ENCODE measurements at regions not wholly inside any gene's neighbourhood (a gene's known extent, or its start where the extent isn't known, plus 50 kb on each side); places are given as distances from the start of the nearest gene placed in this dataset.

DNA sequence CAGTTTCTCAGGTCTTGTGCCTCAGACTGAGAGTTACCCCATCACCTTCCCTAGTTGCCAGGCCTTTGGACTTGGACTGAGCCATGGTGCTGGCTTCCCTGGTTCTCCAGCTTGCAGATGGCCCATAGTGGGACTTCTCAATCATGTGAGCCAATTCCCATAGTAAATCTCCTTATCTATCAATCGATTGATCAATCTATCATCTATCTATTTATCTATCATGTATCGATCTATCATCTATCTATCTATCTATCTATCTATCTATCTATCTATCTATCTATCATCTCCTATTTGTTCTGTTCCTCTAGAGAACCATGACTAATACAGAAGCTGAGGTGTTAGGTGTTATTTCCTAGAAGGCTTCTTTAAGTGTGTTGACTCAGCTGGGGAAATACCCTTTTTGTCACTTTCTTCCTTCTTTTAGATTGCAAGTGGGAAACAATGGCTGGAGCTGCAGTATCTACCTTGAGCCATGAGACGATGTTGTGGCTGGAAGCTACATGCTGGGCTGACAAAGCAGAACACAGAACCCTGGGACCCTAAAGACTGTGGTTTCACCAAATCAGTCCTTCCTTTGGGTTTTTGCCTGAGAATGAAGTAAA lies 234.7 kb upstream of the GLI3 start:
- Histone ChIP-seq H3K36me3 (no peaks in the 10 kb centered on the region), H3K27me3 (no peaks in the 10 kb centered on the region), H3K27ac (no peak overlapping the region), H3K4me1 (no peaks in the 10 kb centered on the region), H3K4me3 (no peak overlapping the region), H3K9me3 (no peaks in the 10 kb centered on the region)
- TF ChIP-seq, protein P1, sequence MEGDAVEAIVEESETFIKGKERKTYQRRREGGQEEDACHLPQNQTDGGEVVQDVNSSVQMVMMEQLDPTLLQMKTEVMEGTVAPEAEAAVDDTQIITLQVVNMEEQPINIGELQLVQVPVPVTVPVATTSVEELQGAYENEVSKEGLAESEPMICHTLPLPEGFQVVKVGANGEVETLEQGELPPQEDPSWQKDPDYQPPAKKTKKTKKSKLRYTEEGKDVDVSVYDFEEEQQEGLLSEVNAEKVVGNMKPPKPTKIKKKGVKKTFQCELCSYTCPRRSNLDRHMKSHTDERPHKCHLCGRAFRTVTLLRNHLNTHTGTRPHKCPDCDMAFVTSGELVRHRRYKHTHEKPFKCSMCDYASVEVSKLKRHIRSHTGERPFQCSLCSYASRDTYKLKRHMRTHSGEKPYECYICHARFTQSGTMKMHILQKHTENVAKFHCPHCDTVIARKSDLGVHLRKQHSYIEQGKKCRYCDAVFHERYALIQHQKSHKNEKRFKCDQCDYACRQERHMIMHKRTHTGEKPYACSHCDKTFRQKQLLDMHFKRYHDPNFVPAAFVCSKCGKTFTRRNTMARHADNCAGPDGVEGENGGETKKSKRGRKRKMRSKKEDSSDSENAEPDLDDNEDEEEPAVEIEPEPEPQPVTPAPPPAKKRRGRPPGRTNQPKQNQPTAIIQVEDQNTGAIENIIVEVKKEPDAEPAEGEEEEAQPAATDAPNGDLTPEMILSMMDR (IDR thresholded peaks at IDR 0.05) = no peak
- TF ChIP-seq POLR2AphosphoS5 (IDR thresholded peaks at IDR 0.05) (no peak), POLR2A (IDR thresholded peaks at IDR 0.05) (no peak), EP300 (IDR thresholded peaks at IDR 0.05) (no peak)
- WGBS, 2 donors (ENCODE audit: low coverage in 1 of 2) = 98 to 100% methylated on average over 2 to 3 of the region's 3 CpGs
- ATAC-seq = no peak

DNA sequence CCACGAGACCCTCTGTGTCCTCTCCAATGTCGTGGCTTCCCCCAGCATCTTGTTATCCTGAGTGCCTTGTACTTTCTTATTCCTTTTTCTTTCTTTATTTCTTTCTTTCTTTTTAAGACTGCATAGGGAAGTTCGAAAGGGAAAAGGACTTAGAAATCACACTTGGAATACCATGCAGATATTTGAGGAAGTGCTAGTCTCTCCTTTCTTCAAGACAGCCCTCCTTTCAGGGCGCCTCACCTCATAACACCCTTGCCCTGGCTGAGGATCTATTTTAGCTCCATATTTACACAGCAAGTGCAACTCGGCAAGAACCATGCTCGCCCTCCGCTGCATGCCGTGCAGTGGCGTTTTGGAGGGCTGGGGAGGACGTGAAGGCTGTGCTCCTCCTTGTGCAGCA lies 232.3 kb upstream of the GLI3 start:
- no peaks in the 10 kb centered on the region for H3K36me3 ChIP-seq
- H3K4me3 ChIP-seq = no peak overlapping the region
- H3K4me1 ChIP-seq = no peaks in the 10 kb centered on the region
- no peak for ATAC-seq
- H3K27ac ChIP-seq = no peak overlapping the region
- no peaks in the 10 kb centered on the region for H3K27me3 ChIP-seq
- 84 to 90% methylated on average over 2 to 9 of the region's 10 CpGs for WGBS, 2 donors (ENCODE audit: low coverage in 1 of 2)
- no peaks in the 10 kb centered on the region for H3K9me3 ChIP-seq
- TF ChIP-seq, protein P1 (IDR thresholded peaks at IDR 0.05) = no peak
- TF ChIP-seq POLR2A (IDR thresholded peaks at IDR 0.05) = no peak
- TF ChIP-seq POLR2AphosphoS5 (IDR thresholded peaks at IDR 0.05) = no peak
- no peak for TF ChIP-seq EP300 (IDR thresholded peaks at IDR 0.05)

DNA sequence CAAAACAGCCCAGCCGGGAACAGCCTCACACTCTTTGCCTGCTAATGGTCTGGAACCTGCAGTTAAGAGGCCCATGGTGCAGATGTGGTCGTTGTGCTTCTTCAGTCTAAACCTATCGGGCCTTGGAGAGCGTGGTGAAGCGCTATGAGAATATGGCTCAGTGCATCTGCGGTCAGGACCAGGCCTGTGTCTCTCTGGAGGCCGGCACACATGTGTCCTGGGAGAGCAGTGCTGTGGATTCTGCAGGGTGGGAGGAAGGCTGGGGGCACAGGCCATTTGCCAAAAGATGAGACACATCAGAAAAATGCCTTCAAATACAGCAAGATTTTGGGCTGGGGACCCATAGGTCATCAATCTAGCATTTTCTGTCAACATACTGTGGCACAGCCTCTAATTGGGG lies 231.5 kb upstream of the GLI3 start:
- no peak for ATAC-seq
- Histone ChIP-seq H3K36me3 (no peaks in the 10 kb centered on the region), H3K27ac (no peak overlapping the region), H3K4me3 (no peak overlapping the region), H3K4me1 (no peaks in the 10 kb centered on the region), H3K27me3 (no peaks in the 10 kb centered on the region), H3K9me3 (no peaks in the 10 kb centered on the region)
- TF ChIP-seq EP300 (IDR thresholded peaks at IDR 0.05) (no peak), POLR2A (IDR thresholded peaks at IDR 0.05) (no peak)
- TF ChIP-seq, protein P1 (IDR thresholded peaks at IDR 0.05) = no peak
- WGBS, 2 donors (ENCODE audit: low coverage in 1 of 2) = 70% methylated on average over 2 of the region's 7 CpGs; no CpG with 5 or more reads in 1 of the 2 donors

DNA sequence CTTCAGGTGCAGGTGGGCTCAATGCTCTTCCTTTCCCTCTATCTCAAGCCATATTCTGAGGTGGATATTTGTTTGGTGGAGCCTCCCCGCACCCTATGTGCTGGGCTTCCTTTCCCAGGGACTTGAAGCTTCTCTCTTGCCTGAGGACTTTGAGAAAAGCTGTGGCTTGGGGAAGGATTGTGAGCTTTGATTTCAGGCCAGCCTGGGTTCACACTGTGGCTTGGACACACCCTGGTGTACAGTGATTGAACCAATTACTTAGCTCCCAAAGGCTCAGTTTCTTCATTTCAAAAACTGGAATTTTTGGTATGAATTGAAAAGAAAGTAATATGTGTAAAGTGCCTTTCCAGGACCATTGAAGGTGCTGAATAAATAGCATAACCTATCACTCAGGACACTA lies 224.5 kb upstream of the GLI3 start:
- ATAC-seq = no peak
- no peak for TF ChIP-seq EP300 (IDR thresholded peaks at IDR 0.05)
- no peak for TF ChIP-seq POLR2AphosphoS5 (IDR thresholded peaks at IDR 0.05)
- TF ChIP-seq POLR2A (IDR thresholded peaks at IDR 0.05) = no peak
- TF ChIP-seq, protein P1 (IDR thresholded peaks at IDR 0.05) = no peak
- Histone ChIP-seq H3K27me3 (no peaks in the 10 kb centered on the region), H3K9me3 (no peaks in the 10 kb centered on the region), H3K27ac (no peak overlapping the region), H3K36me3 (no peaks in the 10 kb centered on the region), H3K4me1 (no peaks in the 10 kb centered on the region), H3K4me3 (no peak overlapping the region)
- 60 to 100% methylated on average over 1 of the region's 1 CpG for WGBS, 2 donors (ENCODE audit: low coverage in 1 of 2)

DNA sequence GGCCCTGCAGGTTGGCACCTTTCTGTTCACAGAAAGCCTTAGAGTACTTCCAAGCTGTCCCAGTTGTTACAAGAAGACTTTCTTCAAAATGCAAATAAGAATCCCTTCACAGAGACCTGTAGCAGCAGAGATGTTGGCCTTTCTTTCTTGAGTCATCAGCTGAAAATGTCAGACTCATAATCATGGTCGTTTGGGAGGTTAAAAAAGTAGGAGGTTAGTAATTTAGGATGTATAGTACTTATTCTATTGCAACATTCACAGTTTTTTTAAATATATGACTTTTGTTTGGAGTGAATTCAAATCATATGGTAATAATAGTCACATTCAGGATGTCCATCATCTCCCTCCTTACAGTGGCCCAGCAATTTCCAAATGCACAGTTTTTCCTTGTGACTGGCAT lies 223.9 kb upstream of the GLI3 start:
- Histone ChIP-seq H3K27ac (no peak overlapping the region), H3K27me3 (no peaks in the 10 kb centered on the region), H3K9me3 (no peaks in the 10 kb centered on the region), H3K36me3 (no peaks in the 10 kb centered on the region), H3K4me3 (no peak overlapping the region), H3K4me1 (no peaks in the 10 kb centered on the region)
- ATAC-seq = no peak
- TF ChIP-seq POLR2AphosphoS5 (IDR thresholded peaks at IDR 0.05) = no peak
- TF ChIP-seq EP300 (IDR thresholded peaks at IDR 0.05) = no peak
- TF ChIP-seq, protein P1 (IDR thresholded peaks at IDR 0.05) = no peak
- no peak for TF ChIP-seq POLR2A (IDR thresholded peaks at IDR 0.05)
- 60 to 67% methylated on average over 1 of the region's 1 CpG for WGBS, 2 donors (ENCODE audit: low coverage in 1 of 2)

All from gastroesophageal sphincter (tissue), 4 donors.